Activated T-helper 2 cell treated with anti-CD3 and anti-CD28 coated beads, Interferon-gamma antibody, Interleukin-2, Interleukin-4, amounts not matched to agents 10 μg/mL and 5 μg/mL and 100 μg/mL, durations not matched to agents 14 hours and 24 hours and 36 hours (primary cell): ENCODE measurements at regions not wholly inside any gene's neighbourhood (a gene's known extent, or its start where the extent isn't known, plus 50 kb on each side); places are given as distances from the start of the nearest gene placed in this dataset.

ENCODE experiments used
- DNase-seq: peaks from one replicate; pipeline ENCODE4 v3.0.0; 2021; ENCODE audit warnings: low spot score
- H3K27ac Mint-ChIP-seq: one replicate; pipeline ENCODE4 v1.8.0; 2021; ENCODE audit warnings: mixed read lengths
- H3K27me3 Mint-ChIP-seq: one replicate; pipeline ENCODE4 v1.8.0; 2021; ENCODE audit warnings: low read depth, mixed read lengths
- H3K36me3 Mint-ChIP-seq: one replicate; pipeline ENCODE4 v1.8.0; 2021; ENCODE audit warnings: low read depth, mixed read lengths
- H3K4me1 Mint-ChIP-seq: one replicate; pipeline ENCODE4 v1.8.0; 2021; ENCODE audit warnings: low read depth, mixed read lengths
- H3K4me3 Mint-ChIP-seq: one replicate; pipeline ENCODE4 v1.8.0; 2021; ENCODE audit warnings: low read depth, mild to moderate bottlenecking, moderate library complexity, mixed read lengths
- H3K9me3 Mint-ChIP-seq: one replicate; pipeline ENCODE4 v1.8.0; 2021; ENCODE audit warnings: mixed read lengths
- intact Hi-C: fragments of 100-400 bp; cut with micrococcal nuclease; formaldehyde crosslinking; loops from one replicate; pipeline ENCODE4 v1.15.1; 2023

GRCh38 chr14:100651999-100652508 is 64.8 kb upstream of the BEGAIN start:
- no peaks in the 10 kb centered on the region for H3K9me3 Mint-ChIP-seq
- peaks cover 5% of the 10 kb centered on the region for H3K4me1 Mint-ChIP-seq
- no peak for DNase-seq
- H3K27ac Mint-ChIP-seq = no peak overlapping the region
- no peak overlapping the region for H3K4me3 Mint-ChIP-seq
- intact Hi-C loops = loop anchor here (2.0 kb wide), 1 partner anchor 211 kb away; no protein-coding TSS in a partner anchor
- peaks cover 42% of the 10 kb centered on the region for H3K27me3 Mint-ChIP-seq
- H3K36me3 Mint-ChIP-seq = no peaks in the 10 kb centered on the region

GRCh38 chr14:100652744-100653143 is 65.5 kb upstream of the BEGAIN start:
- H3K27ac Mint-ChIP-seq = no peak overlapping the region
- peaks cover 5% of the 10 kb centered on the region for H3K4me1 Mint-ChIP-seq
- intact Hi-C loops = loop anchor here (2.0 kb wide), 1 partner anchor 212 kb away; no protein-coding TSS in a partner anchor
- no peaks in the 10 kb centered on the region for H3K36me3 Mint-ChIP-seq
- H3K9me3 Mint-ChIP-seq = no peaks in the 10 kb centered on the region
- peaks cover 35% of the 10 kb centered on the region for H3K27me3 Mint-ChIP-seq
- no peak for DNase-seq
- H3K4me3 Mint-ChIP-seq = no peak overlapping the region

GRCh38 chr14:100653409-100653808 is 66.2 kb upstream of the BEGAIN start:
- no peak overlapping the region for H3K4me3 Mint-ChIP-seq
- no peaks in the 10 kb centered on the region for H3K9me3 Mint-ChIP-seq
- peaks cover 35% of the 10 kb centered on the region for H3K27me3 Mint-ChIP-seq
- H3K36me3 Mint-ChIP-seq = no peaks in the 10 kb centered on the region
- intact Hi-C loops = loop anchor here (2.0 kb wide), 1 partner anchor 213 kb away; no protein-coding TSS in a partner anchor
- H3K27ac Mint-ChIP-seq = no peak overlapping the region
- no peak for DNase-seq
- H3K4me1 Mint-ChIP-seq = peaks cover 5% of the 10 kb centered on the region

GRCh38 chr14:100654025-100654813 is 67.0 kb upstream of the BEGAIN start:
- Mint-ChIP-seq H3K27ac (no peak overlapping the region), H3K36me3 (no peaks in the 10 kb centered on the region), H3K9me3 (no peaks in the 10 kb centered on the region), H3K4me1 (peaks cover 5% of the 10 kb centered on the region), H3K4me3 (no peak overlapping the region), H3K27me3 (peaks cover 35% of the 10 kb centered on the region)
- no peak for DNase-seq
- intact Hi-C loops = loop anchor here (2.0 kb wide), 2 partner anchors 127 to 271 kb away; no protein-coding TSS in a partner anchor

GRCh38 chr14:100654814-100655740 is 67.9 kb upstream of the BEGAIN start:
- peaks cover 5% of the 10 kb centered on the region for H3K4me1 Mint-ChIP-seq
- peaks cover 35% of the 10 kb centered on the region for H3K27me3 Mint-ChIP-seq
- no peaks in the 10 kb centered on the region for H3K36me3 Mint-ChIP-seq

GRCh38 chr14:100655741-100656085 is 68.5 kb upstream of the BEGAIN start:
- intact Hi-C loops = loop anchor here (2.0 kb wide), 2 partner anchors 129 to 273 kb away; no protein-coding TSS in a partner anchor
- Mint-ChIP-seq H3K27ac (no peak overlapping the region), H3K9me3 (no peaks in the 10 kb centered on the region), H3K27me3 (peaks cover 30% of the 10 kb centered on the region), H3K4me3 (no peak overlapping the region), H3K36me3 (no peaks in the 10 kb centered on the region), H3K4me1 (peaks cover 5% of the 10 kb centered on the region)
- no peak for DNase-seq

More at GRCh38 chr14:100654814-100655740, 67.9 kb upstream of the BEGAIN start:
- Mint-ChIP-seq H3K4me3 (no peak overlapping the region), H3K9me3 (no peaks in the 10 kb centered on the region), H3K27ac (no peak overlapping the region)
- intact Hi-C loops = loop anchor here (2.0 kb wide), 2 partner anchors 128 to 272 kb away; no protein-coding TSS in a partner anchor
- peak; percentile 31 for DNase-seq

- Mint-ChIP-seq H3K36me3 (no peaks in the 10 kb centered on the region), H3K9me3 (no peaks in the 10 kb centered on the region), H3K27ac (no peak overlapping the region), H3K27me3 (peaks cover 24% of the 10 kb centered on the region), H3K4me3 (no peak overlapping the region), H3K4me1 (peaks cover 5% of the 10 kb centered on the region)
- intact Hi-C loops = no loop called here
- no peak for DNase-seq
Observed at GRCh38 chr14:100656996-100657395, 69.7 kb upstream of the DLK1 start.

GRCh38 chr14:100657780-100658179 is 68.9 kb upstream of the DLK1 start:
- H3K27me3 Mint-ChIP-seq = peaks cover 22% of the 10 kb centered on the region
- no peak for DNase-seq
- H3K36me3 Mint-ChIP-seq = no peaks in the 10 kb centered on the region
- peaks cover 5% of the 10 kb centered on the region for H3K4me1 Mint-ChIP-seq
- no peak overlapping the region for H3K27ac Mint-ChIP-seq
- no peaks in the 10 kb centered on the region for H3K9me3 Mint-ChIP-seq
- H3K4me3 Mint-ChIP-seq = no peak overlapping the region
- intact Hi-C loops = no loop called here

- peaks cover 22% of the 10 kb centered on the region for H3K27me3 Mint-ChIP-seq
- H3K27ac Mint-ChIP-seq = no peak overlapping the region
- H3K9me3 Mint-ChIP-seq = no peaks in the 10 kb centered on the region
- no peak for DNase-seq
- intact Hi-C loops = no loop called here
- peaks cover 7% of the 10 kb centered on the region for H3K4me1 Mint-ChIP-seq
- no peaks in the 10 kb centered on the region for H3K36me3 Mint-ChIP-seq
- H3K4me3 Mint-ChIP-seq = no peak overlapping the region
Observed at GRCh38 chr14:100658181-100658886, 68.4 kb upstream of the DLK1 start.

- Mint-ChIP-seq H3K27ac (no peak overlapping the region), H3K4me1 (peaks cover 2% of the 10 kb centered on the region), H3K4me3 (no peak overlapping the region), H3K27me3 (peaks cover 16% of the 10 kb centered on the region), H3K9me3 (no peaks in the 10 kb centered on the region), H3K36me3 (no peaks in the 10 kb centered on the region)
- no peak for DNase-seq
- intact Hi-C loops = no loop called here
Observed at GRCh38 chr14:100659345-100660001, 67.2 kb upstream of the DLK1 start.

- Mint-ChIP-seq H3K9me3 (no peaks in the 10 kb centered on the region), H3K4me1 (peaks cover 2% of the 10 kb centered on the region), H3K27me3 (peaks cover 11% of the 10 kb centered on the region), H3K4me3 (no peak overlapping the region), H3K27ac (no peak overlapping the region), H3K36me3 (no peaks in the 10 kb centered on the region)
- no peak for DNase-seq
- intact Hi-C loops = no loop called here
Observed at GRCh38 chr14:100660498-100660881, 66.2 kb upstream of the DLK1 start.
